HG03432 (cell line): ENCODE measurements at regions not wholly inside any gene's neighbourhood (a gene's known extent, or its start where the extent isn't known, plus 50 kb on each side); places are given as distances from the start of the nearest gene placed in this dataset.

Source experiments
- ATAC-seq: cut with Tn5 transposase; IDR thresholded peaks from one replicate; pipeline ENCODE4 v1.9.1; 2021; ENCODE audit warnings: mild to moderate bottlenecking, moderate library complexity; ENCODE audit not compliant: unreplicated experiment

GRCh38 chr16:65441501-65441900, 319.6 kb upstream of the CDH11 start:
- no peak for ATAC-seq

- ATAC-seq = no peak
Observed at GRCh38 chr16:65429504-65430181, 307.8 kb upstream of the CDH11 start.

- ATAC-seq = no peak
Observed at GRCh38 chr16:65426484-65426883, 304.6 kb upstream of the CDH11 start.

- no peak for ATAC-seq
Observed at GRCh38 chr16:65422934-65423333, 301.1 kb upstream of the CDH11 start.

- no peak for ATAC-seq
Observed at GRCh38 chr16:65421596-65421995, 299.7 kb upstream of the CDH11 start.

- ATAC-seq = no peak
Observed at GRCh38 chr16:65418435-65418834, 296.6 kb upstream of the CDH11 start.

- no peak for ATAC-seq
Observed at GRCh38 chr16:65415460-65415859, 293.6 kb upstream of the CDH11 start.

- ATAC-seq = peak; percentile 60
Observed at GRCh38 chr16:65414284-65414984, 292.6 kb upstream of the CDH11 start.

GRCh38 chr16:65413861-65414260, 292.0 kb upstream of the CDH11 start:
- no peak for ATAC-seq

- ATAC-seq = no peak
Observed at GRCh38 chr16:65410801-65411200, 288.9 kb upstream of the CDH11 start.

- ATAC-seq = no peak
Observed at GRCh38 chr16:65409510-65409909, 287.6 kb upstream of the CDH11 start.

- no peak for ATAC-seq
Observed at GRCh38 chr16:65406933-65407332, 285.1 kb upstream of the CDH11 start.

- ATAC-seq = no peak
Observed at GRCh38 chr16:65406116-65406515, 284.3 kb upstream of the CDH11 start.

- no peak for ATAC-seq
Observed at GRCh38 chr16:65394281-65394680, 272.4 kb upstream of the CDH11 start.

GRCh38 chr16:65392806-65393565, 271.1 kb upstream of the CDH11 start:
- no peak for ATAC-seq

GRCh38 chr16:65388592-65388991, 266.7 kb upstream of the CDH11 start:
- no peak for ATAC-seq

GRCh38 chr16:65386672-65387071, 264.8 kb upstream of the CDH11 start:
- ATAC-seq = no peak

GRCh38 chr16:65384441-65384840, 262.6 kb upstream of the CDH11 start:
- ATAC-seq = no peak

- no peak for ATAC-seq
Observed at GRCh38 chr16:65377195-65377594, 255.3 kb upstream of the CDH11 start.

- no peak for ATAC-seq
Observed at GRCh38 chr16:65376601-65377000, 254.7 kb upstream of the CDH11 start.

- no peak for ATAC-seq
Observed at GRCh38 chr16:65375651-65376050, 253.8 kb upstream of the CDH11 start.

GRCh38 chr16:65373097-65373496, 251.2 kb upstream of the CDH11 start:
- ATAC-seq = no peak
